ENCODE measurements at regions not wholly inside any gene's neighbourhood (a gene's known extent, or its start where the extent isn't known, plus 50 kb on each side); places are given as distances from the start of the nearest gene placed in this dataset.

GRCh38 chr5:104146652-104147051 lies 584.1 kb upstream of the NUDT12 start:
- Histone ChIP-seq H3K4me2 (ENCODE audit: low read depth, low read length) (no peak overlapping the region), H2BK20ac (ENCODE audit: low read depth, low read length) (no peak overlapping the region), H3K14ac (replicated peaks; ENCODE audit: low read depth, low read length) (no peak overlapping the region), H3K4me3 (ENCODE audit: insufficient read depth, low read depth, low read length) (no peak overlapping the region), H2AFZ (replicated peaks; ENCODE audit: low read length, poor library complexity) (no peak overlapping the region), H3K27me3 (ENCODE audit: control insufficient read depth, insufficient read depth, low read length) (no peaks in the 10 kb centered on the region), H3K23ac (ENCODE audit: low read depth, low read length) (no peak overlapping the region), H4K8ac (ENCODE audit: low read depth in 2 of 2, low read length in 2 of 2) (no peak overlapping the region), H2AK9ac (replicated peaks; ENCODE audit: low read depth, low read length, poor library complexity) (no peak overlapping the region), H2AK5ac (ENCODE audit: low read depth, low read length) (no peak overlapping the region), H4K91ac (ENCODE audit: insufficient read depth, low read depth, low read length) (no peak overlapping the region), H3K4me1 (ENCODE audit: control insufficient read depth, insufficient read depth, low read length) (no peaks in the 10 kb centered on the region), H4K5ac (ENCODE audit: low read depth, low read length) (no peak overlapping the region), H4K20me1 (ENCODE audit: insufficient read depth, low read length) (no peaks in the 10 kb centered on the region), H3K9ac (ENCODE audit: low read depth, low read length) (no peak overlapping the region), H3K9me1 (ENCODE audit: insufficient read depth, low read length) (no peaks in the 10 kb centered on the region), H3K9me3 (ENCODE audit: control insufficient read depth, insufficient read depth, low read length) (no peaks in the 10 kb centered on the region), H2BK120ac (ENCODE audit: low read depth, low read length) (no peak overlapping the region), H3K4ac (ENCODE audit: low read depth, low read length) (no peak overlapping the region), H2BK5ac (ENCODE audit: low read depth, low read length, poor library complexity, severe bottlenecking) (no peak overlapping the region), H3K27ac (ENCODE audit: insufficient read depth, low read length) (no peak overlapping the region), H2BK15ac (ENCODE audit: low read depth, low read length) (no peak overlapping the region), H3K18ac (ENCODE audit: low read depth, low read length) (no peak overlapping the region), H3K79me1 (ENCODE audit: low read depth in 1 of 2, low read length in 2 of 2) (no peaks in the 10 kb centered on the region), H3K56ac (ENCODE audit: extremely low read depth, insufficient read depth, low read length) (no peak overlapping the region), H3K36me3 (ENCODE audit: control insufficient read depth, insufficient read depth, low read length) (no peaks in the 10 kb centered on the region)
- TF ChIP-seq MAFK (IDR thresholded peaks at IDR 0.05; ENCODE audit: low read depth, low read length) (no peak), CEBPB (IDR thresholded peaks at IDR 0.05; ENCODE audit: low read depth, low read length) (no peak), FOS (IDR thresholded peaks at IDR 0.05; ENCODE audit: low read depth, low read length) (no peak), MXI1 (IDR thresholded peaks at IDR 0.05; ENCODE audit: borderline replicate concordance, low read depth, low read length) (no peak), MAZ (IDR thresholded peaks at IDR 0.05; ENCODE audit: borderline replicate concordance, low read depth, low read length) (no peak), BHLHE40 (IDR thresholded peaks at IDR 0.05; ENCODE audit: low read depth, low read length) (no peak), CHD1 (IDR thresholded peaks at IDR 0.05; ENCODE audit: low read depth, low read length) (no peak), ELK1 (IDR thresholded peaks at IDR 0.05; ENCODE audit: borderline replicate concordance, low read depth, low read length) (no peak), RCOR1 (IDR thresholded peaks at IDR 0.05; ENCODE audit: insufficient replicate concordance, low read length) (no peak), CTCF (conservative IDR thresholded peaks at IDR 0.05; ENCODE audit: low read depth, low read length) (no peak), POLR2A (IDR thresholded peaks at IDR 0.05; ENCODE audit: low read depth, low read length) (no peak), USF2 (IDR thresholded peaks at IDR 0.05; ENCODE audit: low read depth, low read length) (no peak), NFE2L2 (IDR thresholded peaks at IDR 0.05; ENCODE audit: low read depth, low read length) (no peak), SMC3 (IDR thresholded peaks at IDR 0.05; ENCODE audit: low read depth, low read length) (no peak), RAD21 (IDR thresholded peaks at IDR 0.05; ENCODE audit: low read length) (no peak), RFX5 (IDR thresholded peaks at IDR 0.05; ENCODE audit: low read depth, low read length) (no peak)
- in situ Hi-C loops (cut with MboI; ENCODE audit: low sequenced_read_pairs) (no loop called here), dilution Hi-C loops (cut with HindIII; ENCODE audit: low sequenced_read_pairs, unreplicated experiment) (no loop called here), intact Hi-C loops (cut with micrococcal nuclease) (no loop called here)
- no CpG with 5 or more reads among the region's 2 CpGs for whole genome bisulfite sequencing, 2 experiments (ENCODE audit: extremely low coverage in 2 of 2, insufficient read length in 1 of 2)
- POLR2A ChIA-PET (ENCODE audit: unreplicated experiment): no interaction called here
- ATAC-seq (ENCODE audit: low read depth): no peak
- BruUV-seq (replicated peaks): no TSS peak
- CTCF ChIA-PET: no interaction called here
- no peak for DNase-seq

Data from IMR-90 (cell line).